ENCODE measurements at regions not wholly inside any gene's neighbourhood (a gene's known extent, or its start where the extent isn't known, plus 50 kb on each side); places are given as distances from the start of the nearest gene placed in this dataset.
"Not testable (repeated sequence)": the region's sequence is repeated elsewhere in the genome, so short reads cannot be mapped to it uniquely, and the experiment has no call there.

- DNase-seq (ENCODE audit: insufficient read length, low spot score) (no peak), FAIRE-seq (no peak)
Observed at GRCh38 chr10:38209332-38209731, 115.2 kb downstream of the ZNF37A start.

DNA sequence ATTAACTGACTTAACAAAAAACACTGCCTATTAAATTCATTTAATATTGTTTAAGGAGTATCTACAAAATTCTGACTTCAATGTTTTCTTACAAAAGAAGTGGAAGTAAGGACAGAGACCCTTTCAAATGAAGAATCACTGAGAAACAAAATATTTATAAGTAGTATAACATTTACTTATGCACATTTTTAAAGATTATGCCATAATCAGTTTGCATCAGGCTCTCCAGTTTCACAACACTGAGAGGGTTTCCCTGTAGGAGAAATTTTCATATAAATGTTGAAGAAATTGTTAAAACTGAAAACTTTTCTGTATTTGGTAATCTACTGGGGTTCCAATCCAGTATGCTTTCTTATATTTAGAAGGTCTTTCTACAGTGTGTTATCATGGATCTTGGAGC, 115.6 kb downstream of the ZNF37A start:
- not testable (repeated sequence) for DNase-seq (ENCODE audit: insufficient read length, low spot score); FAIRE-seq

GRCh38 chr10:38212460-38212859, 118.3 kb downstream of the ZNF37A start:
- FAIRE-seq (no peak), DNase-seq (ENCODE audit: insufficient read length, low spot score) (no peak)

DNA sequence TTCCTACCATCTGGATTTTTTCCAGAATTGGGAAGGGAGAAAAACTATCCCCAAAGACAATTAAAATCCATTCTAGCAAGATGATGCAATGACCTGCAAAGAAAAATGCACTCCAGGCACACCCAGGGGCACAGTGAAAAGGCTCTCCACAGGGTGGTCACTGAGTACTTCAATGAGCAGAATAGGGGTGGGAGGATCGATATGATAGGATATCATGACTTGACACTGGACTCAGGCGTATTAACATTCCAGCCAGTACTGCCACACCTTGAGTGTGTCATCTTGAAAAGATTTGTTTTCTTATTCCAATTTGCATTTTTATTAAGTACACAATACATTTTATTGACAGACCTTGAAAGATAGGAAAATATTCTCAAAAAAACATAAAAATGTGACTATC, 132.2 kb downstream of the ZNF37A start:
- DNase-seq (ENCODE audit: insufficient read length, low spot score), result no peak
- no peak for FAIRE-seq

DNA sequence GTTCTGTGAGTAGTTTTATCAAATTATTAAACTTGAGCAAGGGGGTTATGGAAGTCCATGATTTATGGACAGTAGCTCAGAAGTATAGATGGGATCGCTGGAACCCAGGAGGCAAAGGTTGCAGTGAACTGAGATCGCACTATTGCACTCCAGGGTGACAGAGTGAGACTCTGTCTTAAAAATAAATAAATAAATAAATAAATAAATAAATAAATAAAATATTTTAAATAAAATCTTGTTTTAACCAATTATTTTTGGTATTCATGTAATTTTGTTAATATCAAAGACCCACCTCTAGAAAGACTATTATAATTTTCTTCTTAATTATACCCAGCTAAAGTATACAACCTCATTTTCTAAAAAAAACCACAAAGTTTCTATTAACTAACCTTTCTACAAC, 134.3 kb downstream of the ZNF37A start:
- DNase-seq (ENCODE audit: insufficient read length, low spot score) (no peak), FAIRE-seq (no peak)

GRCh38 chr10:38238479-38238878, 144.3 kb downstream of the ZNF37A start:
- not testable (repeated sequence) for FAIRE-seq; DNase-seq (ENCODE audit: insufficient read length, low spot score)

GRCh38 chr10:38242061-38242649, 148.0 kb downstream of the ZNF37A start:
- FAIRE-seq; DNase-seq (ENCODE audit: insufficient read length, low spot score): not testable (repeated sequence)

DNA sequence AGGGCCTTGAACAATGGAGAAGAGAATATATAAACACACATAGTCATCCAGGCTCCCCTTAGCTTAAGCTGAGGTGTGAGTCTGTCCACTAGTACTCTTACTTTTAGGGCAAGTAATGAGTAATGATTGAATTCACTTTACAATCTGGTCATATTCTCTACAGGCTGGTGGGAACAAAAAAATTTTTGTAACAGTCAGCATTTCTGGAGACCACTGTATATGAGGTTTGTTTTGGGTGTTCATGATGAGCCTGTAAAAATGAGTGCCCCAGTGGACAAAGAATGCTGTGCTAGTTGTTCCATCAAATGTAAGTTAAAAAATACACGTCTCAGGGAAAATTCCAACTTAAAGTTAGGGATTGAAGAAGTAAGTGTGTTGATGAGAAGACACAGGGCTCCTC, 154.0 kb downstream of the ZNF37A start:
- FAIRE-seq; DNase-seq (ENCODE audit: insufficient read length, low spot score): not testable (repeated sequence)

DNA sequence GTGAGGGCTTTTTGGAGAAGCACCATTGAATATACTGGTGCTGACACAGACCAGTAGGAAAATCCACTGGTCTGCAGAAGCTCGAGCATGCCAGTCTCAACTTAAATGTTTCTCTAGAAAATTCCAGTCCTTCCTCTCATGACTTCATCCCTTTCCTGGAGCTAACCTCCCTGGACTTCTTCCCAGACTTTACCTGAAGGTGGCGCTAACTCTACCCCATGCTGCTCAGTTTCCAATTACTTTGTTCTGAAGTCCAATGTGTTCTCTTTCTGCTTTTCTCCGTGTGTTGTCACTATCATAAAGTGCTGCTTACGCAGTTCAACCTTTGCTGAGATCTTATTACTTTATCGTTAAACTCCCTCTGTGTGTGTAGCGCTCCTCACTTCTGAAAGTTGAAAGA, 158.4 kb downstream of the ZNF37A start:
- FAIRE-seq; DNase-seq (ENCODE audit: insufficient read length, low spot score): not testable (repeated sequence)

DNA sequence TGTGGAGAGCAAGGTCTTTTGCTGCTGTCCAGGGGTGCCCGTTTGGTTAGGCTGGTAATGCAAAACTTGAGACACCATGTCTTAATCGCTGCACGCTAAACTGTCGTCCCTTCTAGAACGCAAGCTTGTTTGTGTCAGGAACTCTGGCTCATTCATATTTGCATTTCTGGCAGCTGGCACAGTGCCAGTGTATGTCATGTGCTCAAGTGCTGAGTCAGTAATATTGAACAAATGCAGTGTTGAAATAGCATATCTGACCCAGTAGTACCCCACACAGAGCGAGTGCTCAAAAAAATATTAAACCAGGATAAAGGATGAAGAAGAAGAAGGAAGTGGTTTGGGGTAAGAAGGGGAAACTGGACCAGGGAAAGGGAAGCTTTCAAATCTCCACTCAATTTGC, 173.4 kb downstream of the ZNF37A start:
- not testable (repeated sequence) for FAIRE-seq; DNase-seq (ENCODE audit: insufficient read length, low spot score)

DNA sequence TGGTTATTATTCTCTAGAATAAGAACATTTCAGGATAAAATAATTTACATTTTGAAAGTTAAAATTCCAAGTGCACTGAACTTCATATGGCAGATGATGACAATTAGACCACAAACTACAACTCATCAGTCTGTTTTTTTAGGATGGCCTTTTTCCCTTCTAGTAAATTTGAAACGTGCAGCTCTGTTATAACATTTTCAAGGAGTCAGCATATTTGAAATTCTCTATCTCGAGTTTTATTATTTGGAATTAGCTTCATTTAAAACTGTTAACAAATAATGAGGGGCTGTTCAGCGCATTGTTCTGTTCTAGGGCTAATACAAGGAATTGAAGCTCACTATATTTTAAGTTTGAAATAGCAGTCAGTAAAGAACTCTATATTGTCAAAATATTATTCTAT, 176.9 kb downstream of the ZNF37A start:
- not testable (repeated sequence) for FAIRE-seq; DNase-seq (ENCODE audit: insufficient read length, low spot score)

DNA sequence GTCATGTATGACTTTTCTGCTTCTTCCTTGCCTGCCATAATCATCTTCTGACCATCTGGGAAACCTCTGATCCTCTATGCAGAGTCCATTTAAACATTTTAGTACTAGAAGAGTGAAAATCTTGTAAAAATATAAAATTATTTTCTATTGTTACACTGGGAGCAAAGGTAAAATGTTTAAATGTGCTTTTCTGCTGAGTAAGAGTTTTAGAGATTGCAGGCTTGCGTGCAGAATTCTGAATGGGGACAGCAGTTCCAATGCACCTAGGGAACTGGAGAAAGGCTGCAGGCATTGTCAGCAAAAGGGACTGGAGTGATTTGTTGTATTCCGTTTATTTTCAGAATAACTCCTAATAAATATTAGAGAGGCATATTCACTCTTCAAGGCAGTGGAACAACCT, 180.7 kb downstream of the ZNF37A start:
- not testable (repeated sequence) for DNase-seq (ENCODE audit: insufficient read length, low spot score); FAIRE-seq

- FAIRE-seq; DNase-seq (ENCODE audit: insufficient read length, low spot score): not testable (repeated sequence)
Observed at GRCh38 chr10:38292560-38292959, 198.4 kb downstream of the ZNF37A start.

DNA sequence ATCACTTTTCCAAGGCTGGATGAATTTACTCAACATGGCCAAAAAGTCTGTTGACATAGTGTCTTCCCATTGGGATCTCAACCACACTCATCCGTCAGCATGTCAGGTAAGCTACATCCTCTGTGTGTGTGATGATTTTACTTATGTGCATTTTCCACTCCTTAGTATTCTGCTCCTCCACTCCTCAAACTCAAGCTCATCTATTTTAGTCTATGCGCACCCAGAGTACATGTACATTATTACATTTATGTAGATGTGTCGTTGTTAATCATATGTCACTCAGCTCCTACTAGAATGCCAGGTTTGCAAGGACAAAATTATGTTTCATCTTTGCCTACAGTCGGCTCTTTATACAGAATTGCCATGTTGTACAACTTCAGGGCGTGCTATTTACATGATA, 216.0 kb downstream of the ZNF37A start:
- DNase-seq (ENCODE audit: insufficient read length, low spot score); FAIRE-seq: not testable (repeated sequence)

DNA sequence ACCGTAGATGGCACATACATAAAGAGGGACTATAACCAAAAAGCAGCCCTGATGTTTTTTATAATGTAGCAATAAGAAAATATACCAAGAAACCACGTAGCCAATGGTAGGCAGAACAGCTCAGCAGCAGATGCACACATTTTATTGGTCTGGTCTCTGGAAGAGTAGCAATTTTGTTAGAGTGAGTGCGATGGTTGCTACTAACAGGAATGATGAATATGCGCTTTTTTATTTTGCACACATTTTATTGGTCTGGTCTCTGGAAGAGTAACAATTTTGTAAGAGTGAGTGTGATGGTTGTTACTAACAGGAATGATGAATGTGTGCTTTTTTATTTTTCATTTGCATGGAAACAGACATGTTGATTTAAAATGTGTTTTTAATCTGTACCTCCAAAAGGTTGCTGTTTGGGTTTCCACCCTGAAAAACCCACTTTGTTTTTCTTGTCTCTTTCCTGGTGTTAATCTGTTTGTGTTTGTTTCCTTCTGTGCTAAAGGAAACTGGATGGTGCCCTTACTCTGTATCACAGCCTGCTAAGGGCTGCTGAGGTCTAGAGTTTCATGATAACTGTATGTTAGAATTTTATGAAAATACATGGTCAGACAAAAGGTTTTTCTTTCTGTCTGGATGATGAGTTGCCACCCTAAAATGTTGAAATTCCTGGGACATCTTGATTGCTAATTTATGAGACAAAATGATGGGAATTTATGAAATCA, 221.1 kb downstream of the ZNF37A start:
- not testable (repeated sequence) for DNase-seq (ENCODE audit: insufficient read length, low spot score); FAIRE-seq

DNA sequence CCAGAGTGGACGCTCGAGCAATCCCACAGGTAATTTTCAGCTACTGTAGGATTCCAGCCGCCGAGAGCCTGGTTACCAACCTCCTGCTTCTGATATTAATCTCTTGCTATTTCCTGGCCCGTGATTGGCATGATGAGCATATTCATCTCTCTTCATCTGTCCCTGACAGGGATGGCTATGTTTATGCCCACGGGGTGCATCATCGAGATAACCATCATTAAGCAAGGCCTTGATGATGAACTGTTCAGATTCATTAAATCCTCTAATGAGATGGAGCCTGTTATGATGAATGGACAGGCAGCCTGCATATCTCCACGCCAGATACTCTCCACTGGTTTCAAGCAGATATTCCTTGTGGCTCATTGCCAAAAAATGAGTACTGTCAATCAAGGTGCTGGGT, 227.3 kb downstream of the ZNF37A start:
- not testable (repeated sequence) for DNase-seq (ENCODE audit: insufficient read length, low spot score); FAIRE-seq

DNA sequence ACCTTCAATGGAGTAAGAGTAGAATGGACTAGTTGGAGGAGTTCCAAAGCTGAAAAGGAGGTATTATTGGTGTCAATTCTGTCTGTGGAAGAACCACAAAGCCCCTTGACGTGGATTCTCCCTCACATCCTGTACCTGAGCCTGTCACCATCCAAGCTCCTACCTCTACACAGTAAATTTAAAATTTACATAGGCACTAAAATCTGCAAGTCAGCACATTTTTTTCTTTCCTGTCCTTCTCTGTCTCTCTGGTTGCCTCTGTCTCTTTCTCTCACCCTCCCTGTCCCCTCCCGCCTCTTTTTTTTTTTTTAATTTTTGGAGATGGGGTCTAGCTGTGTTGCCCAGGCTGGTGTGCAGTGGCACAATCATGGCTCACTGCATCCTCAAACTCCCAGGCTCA, 236.2 kb downstream of the ZNF37A start:
- FAIRE-seq; DNase-seq (ENCODE audit: insufficient read length, low spot score): not testable (repeated sequence)

DNA sequence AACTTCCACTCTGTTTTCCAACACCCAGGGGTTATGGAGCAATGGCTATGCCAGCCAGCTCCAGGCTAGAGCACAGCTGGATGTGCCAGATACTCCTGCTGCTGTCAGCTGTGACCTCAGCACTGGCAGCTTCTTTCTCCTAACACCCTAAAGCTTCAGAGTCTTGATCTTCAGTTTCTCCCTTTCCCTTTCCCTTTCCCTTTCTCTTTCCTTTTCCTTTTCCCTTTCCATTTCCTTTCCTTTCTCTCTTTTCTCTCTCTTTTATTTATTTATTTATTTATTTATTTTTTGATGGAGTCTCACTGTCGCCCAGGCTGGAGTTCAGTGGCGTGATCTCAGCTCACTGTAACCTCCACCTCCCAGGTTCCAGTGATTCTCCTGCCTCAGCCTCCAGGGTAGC, 237.0 kb downstream of the ZNF37A start:
- not testable (repeated sequence) for FAIRE-seq; DNase-seq (ENCODE audit: insufficient read length, low spot score)

GRCh38 chr10:38333699-38334098, 239.6 kb downstream of the ZNF37A start:
- not testable (repeated sequence) for FAIRE-seq

DNA sequence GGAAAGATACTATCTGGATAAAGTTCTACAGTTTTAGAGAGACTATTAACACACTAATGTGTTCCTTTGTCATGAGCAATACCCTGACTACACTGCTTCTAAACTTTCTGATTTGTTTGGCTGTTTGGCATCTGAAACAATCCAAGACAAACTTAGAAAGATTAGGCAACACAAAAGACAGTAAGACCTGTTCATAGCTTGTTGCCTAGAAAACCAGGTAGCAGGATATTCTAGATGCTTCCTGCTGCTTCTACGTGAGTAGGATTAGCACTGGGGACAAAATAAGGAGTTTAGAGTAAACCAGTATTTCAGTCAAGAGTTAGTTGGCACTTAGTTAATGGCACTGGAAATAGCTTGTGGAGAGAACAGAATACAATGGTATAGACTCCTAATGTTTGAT, 256.5 kb downstream of the ZNF37A start:
- not testable (repeated sequence) for DNase-seq (ENCODE audit: insufficient read length, low spot score); FAIRE-seq

More at GRCh38 chr10:38333699-38334098, 239.6 kb downstream of the ZNF37A start:
- DNase-seq (ENCODE audit: insufficient read length, low spot score), result not testable (repeated sequence)

DNA sequence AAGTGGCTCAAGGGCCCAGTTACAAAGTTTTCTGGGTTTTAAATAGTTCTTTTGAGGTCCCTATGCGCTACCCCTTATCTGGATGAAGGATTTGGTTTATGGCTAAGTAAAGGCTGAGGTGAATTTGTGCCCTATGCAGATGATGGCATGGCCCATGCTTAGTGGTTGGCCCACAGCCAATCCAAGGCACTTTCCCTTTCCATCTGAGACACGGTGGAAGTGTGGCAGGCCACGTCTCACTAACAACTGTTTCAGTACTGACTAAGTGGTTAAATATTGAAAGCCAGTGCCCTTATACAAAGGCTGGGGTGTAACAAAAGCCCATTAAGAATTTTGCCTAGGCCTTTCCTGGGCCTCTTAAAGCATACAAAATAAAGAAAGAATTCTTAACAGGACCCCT, 260.3 kb downstream of the ZNF37A start:
- not testable (repeated sequence) for DNase-seq (ENCODE audit: insufficient read length, low spot score); FAIRE-seq

Data from GM19239 (cell line).